Ascending aorta (tissue), 2 donors: ENCODE measurements at regions not wholly inside any gene's neighbourhood (a gene's known extent, or its start where the extent isn't known, plus 50 kb on each side); places are given as distances from the start of the nearest gene placed in this dataset.
A peak's percentile ranks its signal among the peaks of the same experiment; 100 is the strongest.

Source experiments
- DNase-seq, 2 donors: peaks; one replicate each; pipeline ENCODE4 v3.0.0-alpha.2; 2019; ENCODE audit warnings: low spot score in 2 of 2
- H3K27ac ChIP-seq, 2 donors: fragments of 200-600 bp; sonication (generic); one replicate each; pipeline ENCODE4 v1.5.1; 2016 to 2017; ENCODE audit warnings: mild to moderate bottlenecking in 1 of 2
- H3K27me3 ChIP-seq: fragments of 200-600 bp; sonication (generic); one replicate; pipeline ENCODE4 v1.5.1; 2017
- H3K36me3 ChIP-seq, 2 donors: fragments of 200-600 bp; sonication (generic); one replicate each; pipeline ENCODE4 v1.5.1; 2016
- H3K4me1 ChIP-seq, 2 donors: fragments of 200-600 bp; sonication (generic); one replicate each; pipeline ENCODE4 v1.5.1; 2016 to 2017; ENCODE audit warnings: mild to moderate bottlenecking in 1 of 2
- H3K4me3 ChIP-seq, 2 donors: fragments of 200-600 bp; sonication (generic); one replicate each; pipeline ENCODE4 v1.5.1; 2016 to 2017; ENCODE audit warnings: mild to moderate bottlenecking in 1 of 2
- H3K9me3 ChIP-seq, 2 donors: fragments of 200-600 bp; sonication (generic); one replicate each; pipeline ENCODE4 v1.5.1; 2016
- intact Hi-C: fragments of 100-400 bp; cut with DNase I; formaldehyde crosslinking; loops from one replicate; pipeline ENCODE4 v1.15.1; 2023
- TF ChIP-seq, protein P1 (sequence below), 3 experiments: fragments of 200-600 bp in 2 of 3; fragments of 450-650 bp in 1 of 3; sonication (generic) in 2 of 3; IDR thresholded peaks; one replicate each; pipeline ENCODE4 v1.5.1; 2016 to 2019; ENCODE audit warnings: antibody characterized with exemption in 3 of 3, mild to moderate bottlenecking in 1 of 3, moderate library complexity in 1 of 3

DNA sequence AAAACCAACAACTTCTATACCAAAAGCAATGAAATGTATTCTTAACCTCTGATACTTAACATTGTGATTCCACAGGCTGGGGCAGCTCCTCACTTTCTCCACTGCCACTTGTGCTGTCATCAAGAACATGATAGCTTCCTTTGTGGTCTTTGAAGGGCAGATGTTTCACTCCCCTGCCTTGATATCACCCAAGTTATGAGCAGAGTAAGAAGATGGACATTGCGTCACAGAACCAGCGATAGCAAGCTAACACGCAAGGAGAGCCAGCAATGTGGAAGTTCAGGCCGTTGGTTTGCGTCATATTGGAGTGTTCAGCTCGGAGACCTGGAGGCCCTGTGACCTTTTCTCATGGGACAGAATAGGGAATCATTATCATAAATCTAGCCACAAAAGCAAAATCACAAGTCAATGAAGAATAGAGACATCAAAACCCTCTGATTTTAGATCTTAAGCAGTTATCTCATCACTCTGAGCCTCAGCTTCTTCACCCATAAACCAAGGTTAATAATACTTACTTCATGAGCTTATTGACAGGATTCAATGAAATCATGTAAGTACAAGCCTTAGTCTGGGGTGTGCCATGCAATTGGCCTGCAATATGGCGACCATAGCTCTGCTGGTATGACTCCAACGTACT, 183.8 kb upstream of the THBS1 start:
- TF ChIP-seq, protein P1, sequence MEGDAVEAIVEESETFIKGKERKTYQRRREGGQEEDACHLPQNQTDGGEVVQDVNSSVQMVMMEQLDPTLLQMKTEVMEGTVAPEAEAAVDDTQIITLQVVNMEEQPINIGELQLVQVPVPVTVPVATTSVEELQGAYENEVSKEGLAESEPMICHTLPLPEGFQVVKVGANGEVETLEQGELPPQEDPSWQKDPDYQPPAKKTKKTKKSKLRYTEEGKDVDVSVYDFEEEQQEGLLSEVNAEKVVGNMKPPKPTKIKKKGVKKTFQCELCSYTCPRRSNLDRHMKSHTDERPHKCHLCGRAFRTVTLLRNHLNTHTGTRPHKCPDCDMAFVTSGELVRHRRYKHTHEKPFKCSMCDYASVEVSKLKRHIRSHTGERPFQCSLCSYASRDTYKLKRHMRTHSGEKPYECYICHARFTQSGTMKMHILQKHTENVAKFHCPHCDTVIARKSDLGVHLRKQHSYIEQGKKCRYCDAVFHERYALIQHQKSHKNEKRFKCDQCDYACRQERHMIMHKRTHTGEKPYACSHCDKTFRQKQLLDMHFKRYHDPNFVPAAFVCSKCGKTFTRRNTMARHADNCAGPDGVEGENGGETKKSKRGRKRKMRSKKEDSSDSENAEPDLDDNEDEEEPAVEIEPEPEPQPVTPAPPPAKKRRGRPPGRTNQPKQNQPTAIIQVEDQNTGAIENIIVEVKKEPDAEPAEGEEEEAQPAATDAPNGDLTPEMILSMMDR (IDR thresholded peaks at IDR 0.05): no peak
- Histone ChIP-seq H3K4me1 (no peaks in the 10 kb centered on the region), H3K27ac (no peak overlapping the region), H3K4me3 (no peak overlapping the region), H3K27me3 (no peaks in the 10 kb centered on the region), H3K36me3 (no peaks in the 10 kb centered on the region), H3K9me3 (no peaks in the 10 kb centered on the region)
- intact Hi-C loops: loop anchor here (5.0 kb wide), 1 partner anchor 50 kb away; no protein-coding TSS in a partner anchor
- peak in 1 of 2 donors; percentile 21 for DNase-seq

DNA sequence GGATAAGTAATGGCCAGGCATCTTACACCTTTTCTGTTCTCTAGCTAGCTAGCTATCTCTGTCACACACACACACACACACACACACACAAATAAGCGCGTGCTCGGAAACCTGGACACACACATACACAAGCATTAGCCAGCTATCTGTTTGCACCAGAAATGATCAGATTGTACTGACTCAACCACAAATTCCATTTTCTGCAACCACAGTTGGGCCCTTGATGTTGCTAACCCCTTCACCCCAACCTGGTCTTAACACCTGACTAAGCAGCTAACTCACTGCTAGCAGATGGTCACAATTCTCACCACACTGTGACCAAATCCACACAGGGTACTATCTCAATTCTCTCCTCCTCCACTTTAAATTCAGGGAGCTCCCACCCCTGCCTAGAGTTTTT, 183.0 kb upstream of the THBS1 start:
- TF ChIP-seq, protein P1 (IDR thresholded peaks at IDR 0.05): no peak
- Histone ChIP-seq H3K27me3 (no peaks in the 10 kb centered on the region), H3K9me3 (no peaks in the 10 kb centered on the region), H3K4me3 (no peak overlapping the region), H3K27ac (no peak overlapping the region), H3K4me1 (no peaks in the 10 kb centered on the region), H3K36me3 (no peaks in the 10 kb centered on the region)
- intact Hi-C loops: loop anchor here (5.0 kb wide), 1 partner anchor 51 kb away; no protein-coding TSS in a partner anchor
- DNase-seq: no peak

DNA sequence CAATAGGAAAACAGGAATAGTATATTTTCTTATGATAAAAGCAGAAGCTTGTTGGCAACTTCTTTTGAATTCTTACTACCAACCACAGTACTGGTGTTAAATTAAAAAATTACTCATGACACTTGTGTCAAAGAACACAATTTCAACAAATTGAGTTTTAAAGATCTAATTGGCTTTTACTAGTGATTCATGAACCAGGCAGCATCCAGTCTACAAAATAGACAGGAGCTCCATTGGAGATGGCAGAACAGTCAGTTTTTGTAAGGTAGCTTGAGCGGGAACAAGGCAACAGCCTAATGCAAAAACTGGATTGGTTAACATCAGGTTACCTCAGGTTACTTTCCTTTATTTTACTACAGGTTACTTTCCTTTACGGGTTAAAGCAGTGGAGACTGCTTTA, 181.3 kb upstream of the THBS1 start:
- Histone ChIP-seq H3K36me3 (no peaks in the 10 kb centered on the region), H3K9me3 (no peaks in the 10 kb centered on the region), H3K4me1 (no peaks in the 10 kb centered on the region), H3K27ac (no peak overlapping the region), H3K4me3 (no peak overlapping the region), H3K27me3 (no peaks in the 10 kb centered on the region)
- intact Hi-C loops: loop anchor here (5.0 kb wide), 1 partner anchor 52 kb away; no protein-coding TSS in a partner anchor
- TF ChIP-seq, protein P1 (IDR thresholded peaks at IDR 0.05): no peak
- DNase-seq: no peak

DNA sequence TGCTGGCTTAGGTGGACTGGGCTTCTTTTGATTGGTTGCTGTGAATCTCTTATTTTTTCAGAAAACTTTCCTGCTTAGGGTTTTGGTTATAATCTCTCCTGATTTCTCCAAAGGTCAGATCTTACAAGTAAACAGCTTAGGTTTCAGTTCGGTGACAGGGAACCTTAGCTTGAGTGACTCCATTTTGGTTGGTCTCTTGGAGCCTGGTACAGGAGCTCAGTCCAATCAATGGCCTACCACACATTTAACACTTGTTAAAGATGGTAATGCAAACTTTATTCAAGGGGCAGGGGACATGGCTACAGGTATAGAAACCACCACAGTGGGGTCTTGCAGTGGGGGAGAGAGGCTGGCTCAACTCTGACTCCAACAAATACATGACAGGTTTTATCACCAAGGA, 180.9 kb upstream of the THBS1 start:
- TF ChIP-seq, protein P1 (IDR thresholded peaks at IDR 0.05): no peak
- H3K27ac ChIP-seq: no peak overlapping the region
- H3K4me1 ChIP-seq: no peaks in the 10 kb centered on the region
- H3K4me3 ChIP-seq: no peak overlapping the region
- no peaks in the 10 kb centered on the region for H3K36me3 ChIP-seq
- intact Hi-C loops: no loop called here
- no peaks in the 10 kb centered on the region for H3K9me3 ChIP-seq
- DNase-seq: no peak
- no peaks in the 10 kb centered on the region for H3K27me3 ChIP-seq

DNA sequence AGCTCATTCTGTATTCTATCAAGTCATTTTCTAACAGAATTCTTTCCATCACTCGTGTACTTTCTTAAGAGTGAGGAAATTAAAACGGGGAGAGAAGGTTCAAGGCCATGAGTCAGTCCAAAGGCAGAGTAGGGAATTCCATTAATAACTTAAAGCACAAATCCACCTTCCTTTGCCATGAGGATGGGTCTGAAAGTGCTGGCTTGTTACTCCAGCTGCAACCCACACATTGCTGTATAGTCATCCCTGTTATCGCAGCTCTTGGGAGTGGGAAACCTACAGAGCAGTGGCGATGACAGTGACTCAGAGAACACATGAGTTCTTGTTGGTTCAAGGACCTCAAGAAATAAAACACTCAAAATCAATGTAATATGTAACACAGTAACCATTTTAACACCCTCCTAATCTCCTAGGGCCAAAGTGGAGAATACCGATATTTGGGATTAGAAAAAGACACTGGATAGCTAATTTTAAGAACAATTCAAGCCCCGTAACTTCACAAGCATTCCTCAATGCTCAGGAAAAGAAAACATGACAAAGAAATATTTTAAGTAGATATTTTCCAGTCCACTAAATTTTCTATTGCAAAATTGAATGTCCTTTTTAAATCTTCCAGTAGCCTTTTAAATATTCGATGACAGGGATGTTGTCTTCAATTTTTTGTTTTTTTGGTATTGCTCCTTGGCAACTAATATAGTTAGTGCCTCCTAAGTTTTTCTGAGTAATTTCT, 179.9 kb upstream of the THBS1 start:
- intact Hi-C loops: no loop called here
- no peaks in the 10 kb centered on the region for H3K9me3 ChIP-seq

More for the DNA sequence above, 179.9 kb upstream of the THBS1 start:
- no peaks in the 10 kb centered on the region for H3K4me1 ChIP-seq
- H3K36me3 ChIP-seq: no peaks in the 10 kb centered on the region
- no peak for DNase-seq
- no peak overlapping the region for H3K4me3 ChIP-seq
- H3K27me3 ChIP-seq: no peaks in the 10 kb centered on the region
- H3K27ac ChIP-seq: no peak overlapping the region
- TF ChIP-seq, protein P1 (IDR thresholded peaks at IDR 0.05): no peak
